ENCODE measurements at regions not wholly inside any gene's neighbourhood (a gene's known extent, or its start where the extent isn't known, plus 50 kb on each side); places are given as distances from the start of the nearest gene placed in this dataset.
A peak's percentile ranks its signal among the peaks of the same experiment; 100 is the strongest.

DNA sequence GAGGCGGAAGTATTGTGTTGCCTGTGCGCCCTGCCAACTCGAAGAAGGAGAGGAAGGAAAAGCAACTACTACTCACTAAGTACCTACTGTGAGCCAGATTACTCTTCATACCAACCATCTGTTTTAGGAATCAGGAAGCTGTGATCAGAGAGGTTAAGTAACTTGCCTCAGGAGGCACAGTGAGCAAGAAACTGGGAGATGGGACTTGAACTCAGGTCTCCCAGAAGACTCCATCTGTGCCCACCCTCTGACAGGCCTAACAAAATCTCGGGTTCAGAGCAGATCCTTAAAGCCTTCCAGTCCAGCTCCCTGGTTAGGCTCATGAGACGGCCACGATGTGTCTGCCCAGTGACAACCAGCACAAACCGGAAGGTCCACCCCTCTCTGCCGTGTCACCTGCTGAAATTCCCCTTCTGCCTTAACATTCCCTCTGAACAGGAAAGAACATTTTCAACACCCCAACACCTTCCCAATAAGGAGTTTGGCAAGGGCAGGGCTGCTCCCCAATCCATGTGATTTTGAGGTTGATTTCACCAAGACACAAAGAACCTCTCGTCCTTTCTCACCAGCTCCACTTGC lies 230.1 kb downstream of the TOMM20 start:
- H3K4me1 ChIP-seq (replicated peaks in 1 of 2; ENCODE audit: control insufficient read depth in 2 of 2, insufficient read depth in 2 of 2, low read length in 2 of 2), result peaks cover 8 to 30% of the 10 kb centered on the region in 2 experiments; a peak in 4 of 5 replicates
- no TSS peak for BruUV-seq (replicated peaks)
- no peaks in the 10 kb centered on the region for H3K79me2 ChIP-seq (ENCODE audit: control insufficient read depth, insufficient read depth, low read length)
- ATAC-seq (no peak), DNase-seq (ENCODE audit: extremely low read depth in 1 of 4, low spot score in 3 of 4) (no peak), FAIRE-seq (no peak)
- H3K4me3 ChIP-seq, result no peak overlapping the region
- intact Hi-C loops (cut with micrococcal nuclease) (no loop called here), in situ Hi-C loops (cut with MboI) (no loop called here)
- H3K27me3 ChIP-seq (ENCODE audit: control insufficient read depth in 2 of 2, insufficient read depth in 2 of 2, low read length in 2 of 2), result no peaks in the 10 kb centered on the region; a peak in 1 of 5 replicates
- no peaks in the 10 kb centered on the region for H3K9me1 ChIP-seq (ENCODE audit: control insufficient read depth, insufficient read depth, low read length)
- POLR2A ChIA-PET, result interaction anchor here (0.5 to 1.5 kb wide), 3 partner anchors 9 to 60 kb away, joined by 3 to 4 read pairs (median 4); no protein-coding TSS in a partner anchor
- no peak overlapping the region for H3K4me2 ChIP-seq (ENCODE audit: insufficient read depth, low read length)
- H4K20me1 ChIP-seq (replicated peaks; ENCODE audit: control insufficient read depth, insufficient read depth, low read length), result no peaks in the 10 kb centered on the region
- H2AFZ ChIP-seq (ENCODE audit: low read depth, low read length), result peak overlapping the region; percentile 81; the same call in 1 of the 2 replicates
- H3K9me3 ChIP-seq (replicated peaks; ENCODE audit: control insufficient read depth, insufficient read depth, low read depth, low read length), result no peaks in the 10 kb centered on the region
- H3K36me3 ChIP-seq (ENCODE audit: control insufficient read depth, insufficient read depth, low read length), result no peaks in the 10 kb centered on the region
- peak overlapping the region in 1 of 2 experiments; percentile 28; a peak in 2 of 4 replicates for H3K9ac ChIP-seq (ENCODE audit: insufficient read depth in 1 of 2, low read depth in 2 of 2, low read length in 2 of 2)
- CTCF ChIA-PET (ENCODE audit: low intra/inter-chr PET ratio), result no interaction called here
- 59% methylated on average over 9 of the region's 9 CpGs for WGBS (ENCODE audit: insufficient coverage, low coverage, missing lambda C conversion rate)
- H3K27ac ChIP-seq (ENCODE audit: extremely low read depth, low read depth, low read length), result no peak overlapping the region
- TF ChIP-seq HDAC2 (IDR thresholded peaks at IDR 0.05) (0 out of 2 replicates have a peak, but pooled peaks have one; percentile 20), BCOR (IDR thresholded peaks at IDR 0.05) (peak; percentile 68), KDM1A (IDR thresholded peaks at IDR 0.05) (peak; percentile 67 to 70; a peak in 2 of 4 replicates), ADNP (tag; IDR thresholded peaks at IDR 0.05) (peak; percentile 46; the same call in 1 of the 2 replicates), ZFP36 (IDR thresholded peaks at IDR 0.05; ENCODE audit: low read depth, low read length, partially characterized antibody) (peak; percentile 76), POLR2B (IDR thresholded peaks at IDR 0.05; ENCODE audit: low read depth, partially characterized antibody) (no peak), ZNF146 (CRISPR knock-in tag; IDR thresholded peaks at IDR 0.05; ENCODE audit: unreplicated experiment) (no peak), TEAD2 (tag; IDR thresholded peaks at IDR 0.05) (no peak), RBM25 (IDR thresholded peaks at IDR 0.05; ENCODE audit: low read depth, low read length, severe bottlenecking) (peak; percentile 84), TAF15 (IDR thresholded peaks at IDR 0.05; ENCODE audit: low read depth, low read length) (no peak), NR2C2 (CRISPR knock-in tag; IDR thresholded peaks at IDR 0.05) (no peak), NR2C2 (tag; IDR thresholded peaks at IDR 0.05) (0 out of 2 replicates have a peak, but pooled peaks have one; percentile 22)
- TF ChIP-seq, protein P1, sequence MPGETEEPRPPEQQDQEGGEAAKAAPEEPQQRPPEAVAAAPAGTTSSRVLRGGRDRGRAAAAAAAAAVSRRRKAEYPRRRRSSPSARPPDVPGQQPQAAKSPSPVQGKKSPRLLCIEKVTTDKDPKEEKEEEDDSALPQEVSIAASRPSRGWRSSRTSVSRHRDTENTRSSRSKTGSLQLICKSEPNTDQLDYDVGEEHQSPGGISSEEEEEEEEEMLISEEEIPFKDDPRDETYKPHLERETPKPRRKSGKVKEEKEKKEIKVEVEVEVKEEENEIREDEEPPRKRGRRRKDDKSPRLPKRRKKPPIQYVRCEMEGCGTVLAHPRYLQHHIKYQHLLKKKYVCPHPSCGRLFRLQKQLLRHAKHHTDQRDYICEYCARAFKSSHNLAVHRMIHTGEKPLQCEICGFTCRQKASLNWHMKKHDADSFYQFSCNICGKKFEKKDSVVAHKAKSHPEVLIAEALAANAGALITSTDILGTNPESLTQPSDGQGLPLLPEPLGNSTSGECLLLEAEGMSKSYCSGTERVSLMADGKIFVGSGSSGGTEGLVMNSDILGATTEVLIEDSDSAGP (CRISPR knock-in tag; IDR thresholded peaks at IDR 0.05), result 0 out of 2 replicates have a peak, but pooled peaks have one; percentile 17
- TF ChIP-seq, protein P2, sequence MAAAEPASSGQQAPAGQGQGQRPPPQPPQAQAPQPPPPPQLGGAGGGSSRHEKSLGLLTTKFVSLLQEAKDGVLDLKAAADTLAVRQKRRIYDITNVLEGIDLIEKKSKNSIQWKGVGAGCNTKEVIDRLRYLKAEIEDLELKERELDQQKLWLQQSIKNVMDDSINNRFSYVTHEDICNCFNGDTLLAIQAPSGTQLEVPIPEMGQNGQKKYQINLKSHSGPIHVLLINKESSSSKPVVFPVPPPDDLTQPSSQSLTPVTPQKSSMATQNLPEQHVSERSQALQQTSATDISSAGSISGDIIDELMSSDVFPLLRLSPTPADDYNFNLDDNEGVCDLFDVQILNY (CRISPR knock-in tag; IDR thresholded peaks at IDR 0.05), result 0 out of 2 replicates have a peak, but pooled peaks have one; percentile 43
- TF ChIP-seq, protein P3, sequence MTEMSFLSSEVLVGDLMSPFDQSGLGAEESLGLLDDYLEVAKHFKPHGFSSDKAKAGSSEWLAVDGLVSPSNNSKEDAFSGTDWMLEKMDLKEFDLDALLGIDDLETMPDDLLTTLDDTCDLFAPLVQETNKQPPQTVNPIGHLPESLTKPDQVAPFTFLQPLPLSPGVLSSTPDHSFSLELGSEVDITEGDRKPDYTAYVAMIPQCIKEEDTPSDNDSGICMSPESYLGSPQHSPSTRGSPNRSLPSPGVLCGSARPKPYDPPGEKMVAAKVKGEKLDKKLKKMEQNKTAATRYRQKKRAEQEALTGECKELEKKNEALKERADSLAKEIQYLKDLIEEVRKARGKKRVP (CRISPR knock-in tag; IDR thresholded peaks at IDR 0.05), result no peak
- TF ChIP-seq, protein P4, sequence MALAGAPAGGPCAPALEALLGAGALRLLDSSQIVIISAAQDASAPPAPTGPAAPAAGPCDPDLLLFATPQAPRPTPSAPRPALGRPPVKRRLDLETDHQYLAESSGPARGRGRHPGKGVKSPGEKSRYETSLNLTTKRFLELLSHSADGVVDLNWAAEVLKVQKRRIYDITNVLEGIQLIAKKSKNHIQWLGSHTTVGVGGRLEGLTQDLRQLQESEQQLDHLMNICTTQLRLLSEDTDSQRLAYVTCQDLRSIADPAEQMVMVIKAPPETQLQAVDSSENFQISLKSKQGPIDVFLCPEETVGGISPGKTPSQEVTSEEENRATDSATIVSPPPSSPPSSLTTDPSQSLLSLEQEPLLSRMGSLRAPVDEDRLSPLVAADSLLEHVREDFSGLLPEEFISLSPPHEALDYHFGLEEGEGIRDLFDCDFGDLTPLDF (CRISPR knock-in tag; IDR thresholded peaks at IDR 0.05), result no peak
- TF ChIP-seq, protein P5, sequence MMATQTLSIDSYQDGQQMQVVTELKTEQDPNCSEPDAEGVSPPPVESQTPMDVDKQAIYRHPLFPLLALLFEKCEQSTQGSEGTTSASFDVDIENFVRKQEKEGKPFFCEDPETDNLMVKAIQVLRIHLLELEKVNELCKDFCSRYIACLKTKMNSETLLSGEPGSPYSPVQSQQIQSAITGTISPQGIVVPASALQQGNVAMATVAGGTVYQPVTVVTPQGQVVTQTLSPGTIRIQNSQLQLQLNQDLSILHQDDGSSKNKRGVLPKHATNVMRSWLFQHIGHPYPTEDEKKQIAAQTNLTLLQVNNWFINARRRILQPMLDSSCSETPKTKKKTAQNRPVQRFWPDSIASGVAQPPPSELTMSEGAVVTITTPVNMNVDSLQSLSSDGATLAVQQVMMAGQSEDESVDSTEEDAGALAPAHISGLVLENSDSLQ (IDR thresholded peaks at IDR 0.05), result no peak

All from K562 (cell line).